Upper lobe of left lung (tissue), 6 donors: ENCODE measurements at regions not wholly inside any gene's neighbourhood (a gene's known extent, or its start where the extent isn't known, plus 50 kb on each side); places are given as distances from the start of the nearest gene placed in this dataset.

ENCODE experiments used
- ATAC-seq, 2 donors: fragments of 200-7000 bp; cut with Tn5 transposase; one replicate each; pipeline ENCODE4 v1.9.1; 2022; ENCODE audit warnings: mild to moderate bottlenecking in 2 of 2, moderate library complexity in 2 of 2; ENCODE audit not compliant: low FRiP score in 2 of 2
- DNase-seq, 2 donors: peaks; one replicate each; pipeline ENCODE4 v3.0.0-alpha.2; 2019 to 2020
- H3K27ac ChIP-seq, 4 donors: fragments of 200-600 bp; sonication (generic); one replicate each; pipeline ENCODE4 v1.5.1; 2016 to 2019
- H3K27me3 ChIP-seq, 4 donors: fragments of 200-600 bp; sonication (generic); one replicate each; pipeline ENCODE4 v1.5.1; 2017 to 2019
- H3K36me3 ChIP-seq, 4 donors: fragments of 200-600 bp; sonication (generic); one replicate each; pipeline ENCODE4 v1.5.1; 2016 to 2019
- H3K4me1 ChIP-seq, 4 donors: fragments of 200-600 bp; sonication (generic); one replicate each; pipeline ENCODE4 v1.5.1; 2018 to 2019
- H3K4me3 ChIP-seq, 4 donors: fragments of 200-600 bp; sonication (generic); one replicate each; pipeline ENCODE4 v1.5.1; 2017 to 2019; ENCODE audit warnings: mild to moderate bottlenecking in 2 of 4, moderate library complexity in 1 of 4
- H3K9me3 ChIP-seq, 4 donors: fragments of 200-600 bp; sonication (generic); one replicate each; pipeline ENCODE4 v1.5.1; 2018 to 2019
- EP300 ChIP-seq, 4 donors: sonication (generic); formaldehyde crosslinking; IDR thresholded peaks; one replicate each; pipeline ENCODE4 v1.5.1; 2017; ENCODE audit warnings: antibody characterized with exemption in 4 of 4, control low read depth in 2 of 4
- POLR2A ChIP-seq, 4 donors: fragments of 450-650 bp; IDR thresholded peaks; one replicate each; pipeline ENCODE4 v1.5.1; 2016 to 2017; ENCODE audit warnings: antibody characterized with exemption in 4 of 4, mild to moderate bottlenecking in 2 of 4
- POLR2AphosphoS5 ChIP-seq, 2 donors: sonication (generic); formaldehyde crosslinking; IDR thresholded peaks; one replicate each; pipeline ENCODE4 v1.5.1; 2017; ENCODE audit warnings: antibody characterized with exemption in 2 of 2
- WGBS, 2 donors: methylation state at CpG; one replicate each; pipeline ENCODE4 v1.1.5; 2017 to 2018; 5-methylcytosine and 5-hydroxymethylcytosine counted together
- TF ChIP-seq, protein P1 (sequence below), 6 experiments: fragments of 450-650 bp in 4 of 6; fragments of 200-600 bp in 2 of 6; sonication (generic) in 2 of 6; IDR thresholded peaks; one replicate each; pipeline ENCODE4 v1.5.1; 2016 to 2019; ENCODE audit warnings: antibody characterized with exemption in 6 of 6
- donor health status: DM: no; HTN: no; CAD: no; lungs with moderate emphysema.
- donor health status: DM: no; HTN: yes; CAD: no; lungs with severe emphysema.

DNA sequence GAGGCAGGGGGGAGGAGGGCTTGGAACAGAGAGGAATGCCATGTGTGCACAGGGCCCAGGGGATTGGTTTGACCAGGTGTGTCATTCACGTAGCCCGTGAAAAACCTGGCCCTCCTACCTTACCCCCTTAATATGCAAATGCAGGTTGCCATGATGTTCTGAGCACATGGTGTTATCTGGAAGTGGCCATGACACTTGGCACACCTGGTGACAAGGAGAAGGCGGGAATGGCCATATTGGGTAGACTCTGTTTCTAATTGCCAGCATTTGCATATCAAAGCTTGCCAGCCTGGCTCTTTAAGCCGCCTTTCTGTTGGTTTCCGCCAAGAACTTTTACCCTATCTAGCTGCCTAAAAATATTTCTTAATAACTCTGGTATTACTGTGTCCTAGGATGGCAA is 202.1 kb upstream of the DPH6 start:
- Histone ChIP-seq H3K4me3 (no peak overlapping the region), H3K27ac (no peak overlapping the region), H3K36me3 (no peaks in the 10 kb centered on the region), H3K9me3 (no peaks in the 10 kb centered on the region), H3K27me3 (no peaks in the 10 kb centered on the region), H3K4me1 (no peaks in the 10 kb centered on the region)
- TF ChIP-seq, protein P1, sequence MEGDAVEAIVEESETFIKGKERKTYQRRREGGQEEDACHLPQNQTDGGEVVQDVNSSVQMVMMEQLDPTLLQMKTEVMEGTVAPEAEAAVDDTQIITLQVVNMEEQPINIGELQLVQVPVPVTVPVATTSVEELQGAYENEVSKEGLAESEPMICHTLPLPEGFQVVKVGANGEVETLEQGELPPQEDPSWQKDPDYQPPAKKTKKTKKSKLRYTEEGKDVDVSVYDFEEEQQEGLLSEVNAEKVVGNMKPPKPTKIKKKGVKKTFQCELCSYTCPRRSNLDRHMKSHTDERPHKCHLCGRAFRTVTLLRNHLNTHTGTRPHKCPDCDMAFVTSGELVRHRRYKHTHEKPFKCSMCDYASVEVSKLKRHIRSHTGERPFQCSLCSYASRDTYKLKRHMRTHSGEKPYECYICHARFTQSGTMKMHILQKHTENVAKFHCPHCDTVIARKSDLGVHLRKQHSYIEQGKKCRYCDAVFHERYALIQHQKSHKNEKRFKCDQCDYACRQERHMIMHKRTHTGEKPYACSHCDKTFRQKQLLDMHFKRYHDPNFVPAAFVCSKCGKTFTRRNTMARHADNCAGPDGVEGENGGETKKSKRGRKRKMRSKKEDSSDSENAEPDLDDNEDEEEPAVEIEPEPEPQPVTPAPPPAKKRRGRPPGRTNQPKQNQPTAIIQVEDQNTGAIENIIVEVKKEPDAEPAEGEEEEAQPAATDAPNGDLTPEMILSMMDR (IDR thresholded peaks at IDR 0.05) = no peak
- TF ChIP-seq POLR2AphosphoS5 (IDR thresholded peaks at IDR 0.05) (no peak), POLR2A (IDR thresholded peaks at IDR 0.05) (no peak), EP300 (IDR thresholded peaks at IDR 0.05) (no peak)
- ATAC-seq (no peak), DNase-seq (no peak)
- 93 to 100% methylated on average over 5 of the region's 5 CpGs for WGBS, 2 donors

DNA sequence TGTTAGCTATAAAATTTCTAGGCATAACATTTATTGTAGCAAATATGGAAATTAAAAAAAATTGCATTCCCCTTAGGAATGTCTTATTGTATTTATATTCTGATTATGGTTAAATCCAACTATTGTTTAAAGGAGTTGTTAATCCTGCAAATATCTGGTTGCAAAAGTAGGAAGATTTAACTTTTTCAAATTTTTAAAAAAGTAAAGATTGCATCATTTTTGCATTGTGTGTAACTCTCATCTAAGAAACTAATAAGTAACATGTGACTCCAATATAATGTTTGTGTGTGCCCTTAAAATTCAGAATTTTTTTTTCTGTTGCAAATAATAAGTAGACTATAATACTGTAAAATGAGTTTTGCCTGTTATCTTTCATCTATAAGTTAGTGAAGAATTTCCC is 204.1 kb upstream of the DPH6 start:
- Histone ChIP-seq H3K4me3 (no peak overlapping the region), H3K27me3 (no peaks in the 10 kb centered on the region), H3K36me3 (no peaks in the 10 kb centered on the region), H3K9me3 (no peaks in the 10 kb centered on the region), H3K27ac (no peak overlapping the region), H3K4me1 (no peaks in the 10 kb centered on the region)
- no peak for TF ChIP-seq EP300 (IDR thresholded peaks at IDR 0.05)
- no peak for TF ChIP-seq POLR2AphosphoS5 (IDR thresholded peaks at IDR 0.05)
- ATAC-seq (no peak), DNase-seq (no peak)

DNA sequence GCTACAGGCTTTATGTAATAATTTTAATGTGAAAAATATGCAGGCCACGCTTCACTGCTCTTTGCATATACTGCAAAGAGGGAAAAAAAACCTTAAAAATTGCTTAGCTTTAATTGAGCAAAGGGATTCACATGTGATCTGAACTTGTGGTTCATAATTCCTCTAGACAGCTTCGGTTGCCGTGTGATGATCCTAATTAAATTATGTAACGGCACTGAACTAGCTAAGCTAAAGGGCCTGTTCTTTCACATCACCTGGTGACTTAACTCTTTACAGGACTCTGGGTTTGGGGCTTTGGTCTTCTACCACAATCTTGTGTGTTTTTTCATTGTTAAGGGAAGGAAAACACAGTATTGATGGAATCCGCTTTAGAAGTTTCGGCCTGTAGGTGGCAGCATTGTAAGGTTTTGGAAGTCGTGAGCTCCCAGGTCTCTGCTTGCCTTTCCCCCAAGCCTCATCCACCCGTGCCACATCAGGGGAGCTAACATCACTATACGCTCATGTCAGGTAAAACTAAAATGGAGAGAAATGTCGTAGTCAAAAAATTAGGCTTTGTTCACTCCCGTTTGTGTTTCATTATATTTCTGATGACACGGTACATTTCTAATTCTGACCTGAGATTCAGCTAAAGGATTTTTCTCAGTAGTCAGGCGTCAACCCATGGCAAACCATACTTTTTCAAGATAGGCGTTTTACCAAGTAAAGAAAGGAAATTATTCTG is 205.6 kb upstream of the DPH6 start:
- H3K4me3 ChIP-seq = no peak overlapping the region
- no peak overlapping the region for H3K27ac ChIP-seq
- H3K27me3 ChIP-seq = no peaks in the 10 kb centered on the region
- H3K9me3 ChIP-seq = no peaks in the 10 kb centered on the region
- 28 to 32% methylated on average over 14 of the region's 14 CpGs for WGBS, 2 donors
- ATAC-seq = peak in 1 of 2 donors; percentile 80
- peak in 1 of 2 donors; percentile 31 for DNase-seq
- TF ChIP-seq POLR2A (IDR thresholded peaks at IDR 0.05) = no peak
- TF ChIP-seq, protein P1 (IDR thresholded peaks at IDR 0.05) = peak in 5 of 6 experiments; percentile 38 to 68 (median 63)
- H3K36me3 ChIP-seq = no peaks in the 10 kb centered on the region
- H3K4me1 ChIP-seq = no peaks in the 10 kb centered on the region

DNA sequence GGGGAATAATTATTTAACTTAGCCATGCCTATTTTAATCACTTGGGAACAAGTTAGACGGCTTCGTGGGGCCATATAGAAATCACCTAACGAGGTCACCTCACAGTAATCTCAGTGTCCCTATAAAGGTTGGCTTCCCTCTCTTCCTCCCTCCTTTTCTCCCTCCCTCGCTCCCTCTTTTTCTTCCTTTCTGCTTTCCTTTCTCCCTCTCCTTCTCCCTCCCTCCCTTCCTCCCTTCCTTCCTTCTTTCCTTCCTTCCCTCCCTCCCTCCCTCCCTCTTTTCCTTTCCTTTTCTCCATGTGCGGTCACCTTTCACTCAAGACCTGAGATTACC is 206.1 kb upstream of the DPH6 start:
- ATAC-seq (no peak), DNase-seq (no peak)
- Histone ChIP-seq H3K4me3 (no peak overlapping the region), H3K27me3 (no peaks in the 10 kb centered on the region), H3K27ac (no peak overlapping the region), H3K36me3 (no peaks in the 10 kb centered on the region), H3K9me3 (no peaks in the 10 kb centered on the region), H3K4me1 (no peaks in the 10 kb centered on the region)
- TF ChIP-seq EP300 (IDR thresholded peaks at IDR 0.05) = no peak
- TF ChIP-seq POLR2AphosphoS5 (IDR thresholded peaks at IDR 0.05) = no peak
- TF ChIP-seq POLR2A (IDR thresholded peaks at IDR 0.05) = no peak
- TF ChIP-seq, protein P1 (IDR thresholded peaks at IDR 0.05) = no peak
- WGBS, 2 donors = 78 to 87% methylated on average over 5 of the region's 5 CpGs

DNA sequence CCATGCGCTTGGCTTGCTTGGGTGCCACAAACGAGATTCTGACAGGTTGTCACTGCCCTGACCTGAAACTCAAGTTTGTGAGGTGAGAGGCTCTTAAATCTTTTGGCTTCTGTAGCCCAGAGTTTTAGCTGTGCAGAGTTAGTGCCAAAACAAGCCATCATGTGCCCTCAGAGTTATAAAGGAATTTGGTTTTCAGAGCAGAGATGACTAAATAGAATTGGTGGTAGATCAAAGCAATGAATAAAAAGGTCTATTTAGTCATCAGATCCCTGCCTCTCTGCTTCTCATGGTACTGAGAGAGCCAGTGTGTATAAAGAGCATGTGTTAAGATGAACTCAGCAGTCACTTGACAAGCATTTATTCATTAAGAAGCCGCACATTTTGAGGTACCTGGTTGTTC is 207.5 kb upstream of the DPH6 start:
- DNase-seq = no peak
- Histone ChIP-seq H3K4me3 (no peak overlapping the region), H3K27ac (no peak overlapping the region), H3K4me1 (no peaks in the 10 kb centered on the region), H3K36me3 (no peaks in the 10 kb centered on the region), H3K27me3 (no peaks in the 10 kb centered on the region), H3K9me3 (no peaks in the 10 kb centered on the region)
- 64 to 73% methylated on average over 3 of the region's 3 CpGs for WGBS, 2 donors
- no peak for ATAC-seq
- TF ChIP-seq, protein P1 (IDR thresholded peaks at IDR 0.05) = no peak
